ENCODE measurements at regions not wholly inside any gene's neighbourhood (a gene's known extent, or its start where the extent isn't known, plus 50 kb on each side); places are given as distances from the start of the nearest gene placed in this dataset.

- Histone ChIP-seq H4K20me1 (ENCODE audit: insufficient read depth, low read length, poor library complexity, severe bottlenecking) (no peaks in the 10 kb centered on the region), H3K27me3 (ENCODE audit: insufficient read depth, low read length, poor library complexity, severe bottlenecking) (no peaks in the 10 kb centered on the region), H3K9me3 (ENCODE audit: insufficient read depth, low read depth, low read length) (no peaks in the 10 kb centered on the region), H3K79me2 (ENCODE audit: insufficient read depth, low read length) (no peaks in the 10 kb centered on the region), H3K4me2 (ENCODE audit: low read depth, low read length, poor library complexity, severe bottlenecking) (no peak overlapping the region), H3K36me3 (ENCODE audit: insufficient read depth, low read length) (no peaks in the 10 kb centered on the region), H2AFZ (ENCODE audit: low read length) (no peak overlapping the region), H3K9me2 (replicated peaks; ENCODE audit: low read depth, low read length) (no peaks in the 10 kb centered on the region), H3K9ac (ENCODE audit: low read depth, low read length, poor library complexity, severe bottlenecking) (no peak overlapping the region), H3K4me3 (ENCODE audit: low read length, poor library complexity, severe bottlenecking) (no peak overlapping the region), H3F3A (ENCODE audit: low read depth) (no peaks in the 10 kb centered on the region), H3K4me1 (ENCODE audit: insufficient read depth, low read length, poor library complexity, severe bottlenecking) (no peaks in the 10 kb centered on the region)
- TF ChIP-seq CTCF (conservative IDR thresholded peaks at IDR 0.05; ENCODE audit: low read length): no peak
- TF ChIP-seq EZH2phosphoT487 (IDR thresholded peaks at IDR 0.05; ENCODE audit: borderline replicate concordance): no peak
These were observed 180.9 kb downstream of the SUCNR1 start for GRCh38 chr3:152054315-152054714.

DNA sequence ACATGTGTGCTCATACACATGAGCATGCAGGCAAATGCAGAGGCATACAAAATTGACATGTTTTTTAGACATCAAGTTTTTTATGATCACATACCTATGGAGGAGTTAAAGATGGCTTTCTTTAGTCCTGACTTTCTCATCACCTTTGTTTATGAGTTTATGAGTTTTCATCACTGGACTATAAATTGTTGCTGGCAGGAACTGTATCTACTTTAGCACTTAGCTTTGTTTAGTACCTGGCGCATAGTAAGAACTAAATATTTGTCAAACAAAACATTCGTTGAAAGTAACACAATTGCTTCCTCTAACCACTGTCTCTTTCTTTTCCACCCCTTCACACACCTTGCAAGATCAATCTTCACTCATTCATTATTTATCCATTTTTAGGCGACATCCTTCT is 182.6 kb downstream of the SUCNR1 start:
- H3K4me3 ChIP-seq (ENCODE audit: low read length, poor library complexity, severe bottlenecking): no peak overlapping the region
- TF ChIP-seq CTCF (conservative IDR thresholded peaks at IDR 0.05; ENCODE audit: low read length) (no peak), EZH2phosphoT487 (IDR thresholded peaks at IDR 0.05; ENCODE audit: borderline replicate concordance) (no peak)
- H3K4me2 ChIP-seq (ENCODE audit: low read depth, low read length, poor library complexity, severe bottlenecking): no peak overlapping the region
- no peaks in the 10 kb centered on the region for H3K9me3 ChIP-seq (ENCODE audit: insufficient read depth, low read depth, low read length)
- no peak overlapping the region for H2AFZ ChIP-seq (ENCODE audit: low read length)
- H3K9me2 ChIP-seq (replicated peaks; ENCODE audit: low read depth, low read length): no peaks in the 10 kb centered on the region
- no peaks in the 10 kb centered on the region for H4K20me1 ChIP-seq (ENCODE audit: insufficient read depth, low read length, poor library complexity, severe bottlenecking)
- H3K27me3 ChIP-seq (ENCODE audit: insufficient read depth, low read length, poor library complexity, severe bottlenecking): no peaks in the 10 kb centered on the region
- no peaks in the 10 kb centered on the region for H3K4me1 ChIP-seq (ENCODE audit: insufficient read depth, low read length, poor library complexity, severe bottlenecking)
- H3K9ac ChIP-seq (ENCODE audit: low read depth, low read length, poor library complexity, severe bottlenecking): no peak overlapping the region
- no peaks in the 10 kb centered on the region for H3F3A ChIP-seq (ENCODE audit: low read depth)
- no peaks in the 10 kb centered on the region for H3K79me2 ChIP-seq (ENCODE audit: insufficient read depth, low read length)
- no peaks in the 10 kb centered on the region for H3K36me3 ChIP-seq (ENCODE audit: insufficient read depth, low read length)

DNA sequence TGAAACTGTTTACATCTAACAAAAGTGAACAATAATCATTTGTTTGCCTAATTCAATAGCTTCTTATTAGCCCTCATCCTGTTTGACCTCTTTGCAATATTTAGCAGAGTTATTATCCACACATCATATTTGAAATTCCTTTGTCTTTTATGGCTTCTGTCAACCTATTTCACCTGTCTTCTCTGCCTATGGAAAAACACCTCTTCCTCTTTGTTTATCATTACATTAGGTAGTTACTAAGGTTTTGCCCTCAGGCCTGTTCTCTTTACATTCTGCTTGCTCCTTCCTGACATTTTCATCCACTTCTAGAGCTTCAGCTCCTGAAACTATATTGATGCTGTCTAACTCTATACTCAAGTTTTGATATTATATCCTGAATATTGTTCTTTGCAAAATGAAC is 183.0 kb downstream of the SUCNR1 start:
- Histone ChIP-seq H3K27me3 (ENCODE audit: insufficient read depth, low read length, poor library complexity, severe bottlenecking) (no peaks in the 10 kb centered on the region), H3K4me3 (ENCODE audit: low read length, poor library complexity, severe bottlenecking) (no peak overlapping the region), H4K20me1 (ENCODE audit: insufficient read depth, low read length, poor library complexity, severe bottlenecking) (no peaks in the 10 kb centered on the region), H3K4me1 (ENCODE audit: insufficient read depth, low read length, poor library complexity, severe bottlenecking) (no peaks in the 10 kb centered on the region), H3K4me2 (ENCODE audit: low read depth, low read length, poor library complexity, severe bottlenecking) (no peak overlapping the region), H3K9me2 (replicated peaks; ENCODE audit: low read depth, low read length) (no peaks in the 10 kb centered on the region), H3K9ac (ENCODE audit: low read depth, low read length, poor library complexity, severe bottlenecking) (no peak overlapping the region), H3K79me2 (ENCODE audit: insufficient read depth, low read length) (no peaks in the 10 kb centered on the region), H3F3A (ENCODE audit: low read depth) (no peaks in the 10 kb centered on the region), H3K9me3 (ENCODE audit: insufficient read depth, low read depth, low read length) (no peaks in the 10 kb centered on the region), H3K36me3 (ENCODE audit: insufficient read depth, low read length) (no peaks in the 10 kb centered on the region), H2AFZ (ENCODE audit: low read length) (no peak overlapping the region)
- TF ChIP-seq EZH2phosphoT487 (IDR thresholded peaks at IDR 0.05; ENCODE audit: borderline replicate concordance): no peak
- no peak for TF ChIP-seq CTCF (conservative IDR thresholded peaks at IDR 0.05; ENCODE audit: low read length)

Measured in Loucy (cell line).